ENCODE measurements at regions not wholly inside any gene's neighbourhood (a gene's known extent, or its start where the extent isn't known, plus 50 kb on each side); places are given as distances from the start of the nearest gene placed in this dataset.
"Not testable (repeated sequence)": the region's sequence is repeated elsewhere in the genome, so short reads cannot be mapped to it uniquely, and the experiment has no call there.

DNA sequence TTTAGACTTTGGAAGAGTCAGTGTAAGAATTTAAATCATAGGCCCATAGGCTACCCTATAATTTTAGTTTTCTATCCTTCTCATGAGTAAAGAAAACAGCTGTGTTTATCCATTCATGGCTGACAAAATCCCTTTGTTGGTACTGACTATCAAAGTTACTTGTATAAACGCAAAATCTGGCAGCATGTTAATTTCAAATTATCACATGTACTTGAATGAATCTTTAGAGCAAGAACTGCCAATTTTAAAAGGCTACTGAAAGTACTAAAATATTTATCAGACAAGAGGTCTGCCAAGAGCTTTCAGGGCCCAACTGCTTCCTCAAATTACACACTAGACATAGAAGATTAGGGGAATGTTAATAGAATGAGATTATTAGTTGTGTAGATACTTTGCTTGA is 66.6 kb downstream of the MYL12B start:
- DNase-seq = no peak

DNA sequence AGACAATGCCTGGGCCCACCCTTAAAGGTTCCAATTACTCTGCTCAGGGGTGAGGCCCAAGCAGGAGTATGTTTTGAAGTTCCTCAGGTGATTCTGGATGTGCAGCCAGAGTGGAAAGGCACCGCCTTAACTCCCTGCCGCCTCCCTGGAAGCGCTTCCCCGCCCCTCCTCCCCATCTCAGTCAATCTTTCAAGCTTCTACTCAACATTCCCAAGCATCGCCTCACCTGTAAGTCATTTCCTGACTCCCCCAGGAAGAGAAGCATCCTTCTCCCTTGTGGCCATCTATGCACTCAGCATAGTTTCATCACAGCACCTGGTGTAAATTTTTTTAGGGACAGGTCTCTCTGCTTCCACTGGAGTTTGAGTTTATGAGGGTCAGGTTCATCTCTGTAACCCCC is 67.5 kb downstream of the MYL12B start:
- DNase-seq = no peak

GRCh38 chr18:3329872-3330271 is 67.9 kb downstream of the MYL12B start:
- no peak for DNase-seq

DNA sequence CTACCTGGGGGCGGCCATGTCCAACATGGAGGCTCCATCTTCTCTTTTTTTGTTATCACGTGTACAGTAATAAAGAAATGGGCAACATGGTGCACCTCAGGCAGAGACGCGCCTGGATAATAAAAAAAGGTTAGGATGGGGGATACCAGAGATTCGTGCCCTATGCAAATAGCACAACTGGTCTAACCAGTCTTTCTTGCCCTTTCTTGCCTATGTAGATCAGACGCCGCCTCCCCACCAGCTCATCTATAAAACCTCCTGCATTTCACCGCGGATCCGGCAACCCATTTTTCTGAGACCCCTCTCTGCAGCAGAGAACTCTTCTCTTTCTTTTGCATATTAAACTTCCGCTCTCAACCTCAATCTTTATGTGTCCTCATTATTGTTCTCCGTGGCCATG is 68.7 kb downstream of the MYL12B start:
- no peak for DNase-seq

GRCh38 chr18:3332376-3332775 is 70.4 kb downstream of the MYL12B start:
- no peak for DNase-seq

DNA sequence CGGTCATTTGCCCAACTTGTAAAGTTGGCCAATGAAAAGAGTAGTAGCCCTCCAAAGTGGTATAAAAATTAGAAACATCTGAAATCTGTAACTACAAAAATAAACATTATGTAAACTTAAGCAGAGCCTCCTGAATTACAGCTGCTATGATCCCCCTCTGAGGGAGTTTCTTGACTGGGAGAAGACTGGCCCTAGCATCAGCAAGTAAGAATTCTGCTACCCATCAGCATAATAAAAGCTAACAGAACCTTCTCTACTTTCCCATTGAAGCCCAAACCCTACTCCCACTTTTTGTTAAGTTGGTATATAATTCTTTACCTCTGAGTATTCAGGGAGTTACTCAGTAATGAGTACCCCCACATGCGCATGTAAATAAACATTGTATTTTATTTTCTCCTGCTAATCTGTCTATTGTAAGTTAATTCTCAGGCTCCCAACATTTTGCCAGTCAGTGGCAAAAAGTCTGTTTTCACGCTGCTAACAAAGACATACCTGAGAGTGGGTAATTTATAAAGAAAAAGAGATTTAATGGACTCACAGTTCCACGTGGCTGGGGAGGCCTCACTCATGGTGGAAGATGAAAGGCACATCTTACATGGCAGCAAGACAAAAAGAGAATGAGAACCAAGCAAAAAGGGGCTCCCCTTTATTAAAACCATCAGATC is 71.3 kb downstream of the MYL12B start:
- no peak for DNase-seq

DNA sequence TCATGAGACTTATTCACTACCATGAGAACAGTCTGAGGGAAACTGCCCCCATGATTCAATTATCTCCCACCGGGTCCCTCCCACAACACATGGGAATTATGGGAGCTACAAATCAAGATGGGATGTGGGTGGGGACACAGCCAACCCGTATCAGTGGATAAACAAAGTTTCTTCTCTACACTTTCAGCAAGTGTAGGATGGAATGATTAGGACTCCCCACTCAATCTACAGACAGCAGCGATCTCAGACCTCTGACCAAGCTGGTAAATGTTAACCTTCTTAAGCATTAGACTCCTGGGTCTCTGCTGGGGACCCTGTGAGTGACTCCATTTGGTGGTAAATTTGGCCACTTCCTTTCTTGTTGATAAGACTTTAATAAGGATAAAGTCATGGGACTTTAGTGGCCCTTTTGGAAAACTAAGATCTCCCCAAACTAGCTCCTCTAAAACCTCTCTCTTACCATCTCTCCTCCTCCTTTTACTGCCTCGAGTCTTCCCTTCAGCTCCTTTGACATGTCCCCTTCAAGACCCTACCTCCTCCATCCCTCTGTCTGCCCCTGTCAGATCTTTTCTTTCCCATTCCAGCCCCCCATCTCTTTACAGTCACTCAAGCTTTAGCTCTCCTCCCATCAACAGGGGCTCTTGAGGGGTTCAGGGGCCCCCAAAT is 71.9 kb downstream of the MYL12B start:
- no peak for DNase-seq

GRCh38 chr18:3340015-3340681 is 78.2 kb downstream of the MYL12B start:
- DNase-seq = peak; percentile 66

DNA sequence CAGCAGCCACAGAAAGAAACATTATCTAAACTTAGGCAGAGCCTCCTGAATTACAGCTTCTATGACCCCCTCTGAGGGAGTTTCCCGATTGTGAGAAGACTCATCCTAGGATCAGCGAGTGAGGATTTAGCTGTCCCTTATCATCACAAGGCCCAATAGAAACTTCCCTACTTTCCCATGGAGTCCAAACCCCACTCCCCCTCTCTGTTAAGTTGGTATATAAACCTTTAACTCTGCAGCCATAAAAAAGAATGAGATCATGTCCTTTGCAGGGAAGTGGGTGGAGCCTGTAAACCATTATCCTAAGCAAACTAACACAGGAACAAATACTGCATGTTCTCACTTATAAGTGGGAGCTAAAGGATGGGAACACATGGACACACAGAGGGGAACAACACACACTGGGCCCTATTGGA is 78.8 kb downstream of the MYL12B start:
- DNase-seq = peak; percentile 17

DNA sequence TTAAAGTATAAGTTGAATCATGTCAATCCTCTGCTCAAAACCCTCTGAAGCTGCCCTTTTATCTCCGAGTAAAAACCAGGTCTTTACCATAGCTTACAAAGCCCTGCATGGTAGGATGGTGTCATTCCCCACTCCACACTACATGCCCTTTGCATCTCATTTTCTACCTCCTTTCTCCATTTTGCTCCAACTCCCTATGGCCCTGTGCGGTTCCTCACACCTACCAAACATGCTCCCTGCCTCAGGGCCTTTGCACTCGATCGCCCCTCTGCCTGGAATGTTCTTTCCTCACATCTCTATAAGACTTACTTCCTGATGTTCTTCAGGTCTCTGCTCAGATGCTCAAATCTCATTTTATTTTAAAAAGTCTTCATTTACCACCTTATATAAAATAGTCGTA is 80.7 kb downstream of the MYL12B start:
- no peak for DNase-seq

GRCh38 chr18:3345452-3345851 is 83.5 kb downstream of the MYL12B start:
- peak; percentile 68 for DNase-seq

DNA sequence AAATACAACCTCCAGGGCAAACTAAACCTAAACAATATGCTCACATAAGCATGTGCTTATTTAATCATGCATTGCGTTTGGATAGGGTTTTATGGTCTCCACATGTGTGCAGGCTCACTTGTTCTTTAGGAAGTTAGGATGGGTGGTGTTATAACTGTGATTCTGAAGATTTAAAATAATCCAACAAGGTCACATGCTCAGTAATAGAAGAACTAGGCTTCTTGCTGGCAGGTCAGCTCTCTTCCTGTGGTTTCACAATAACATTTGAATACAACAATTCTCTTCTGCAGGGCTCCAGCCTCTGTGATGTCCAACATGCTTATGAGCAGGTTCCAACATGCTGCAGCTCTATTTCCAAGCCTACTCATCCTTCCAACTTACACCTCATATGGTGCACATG is 84.0 kb downstream of the MYL12B start:
- peak; percentile 55 for DNase-seq

DNA sequence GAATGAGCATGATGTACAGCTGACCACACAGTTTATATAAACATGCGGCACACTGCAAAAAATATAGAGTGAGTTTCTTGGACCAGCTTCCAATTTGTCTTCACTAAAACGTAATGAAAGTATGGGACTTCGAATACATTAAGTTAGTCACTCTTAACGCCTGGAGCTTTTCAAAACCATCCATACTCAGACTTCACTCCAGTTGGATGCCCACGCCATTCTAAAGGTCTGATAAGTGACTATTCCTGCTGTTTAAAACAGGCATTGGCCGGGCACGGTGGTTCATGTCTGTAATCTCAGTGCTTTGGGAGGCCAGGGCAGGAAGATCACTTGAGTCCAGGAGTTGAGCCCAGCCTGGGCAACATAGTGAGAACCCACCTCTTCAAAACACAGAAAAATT is 84.6 kb downstream of the MYL12B start:
- peak; percentile 45 for DNase-seq

DNA sequence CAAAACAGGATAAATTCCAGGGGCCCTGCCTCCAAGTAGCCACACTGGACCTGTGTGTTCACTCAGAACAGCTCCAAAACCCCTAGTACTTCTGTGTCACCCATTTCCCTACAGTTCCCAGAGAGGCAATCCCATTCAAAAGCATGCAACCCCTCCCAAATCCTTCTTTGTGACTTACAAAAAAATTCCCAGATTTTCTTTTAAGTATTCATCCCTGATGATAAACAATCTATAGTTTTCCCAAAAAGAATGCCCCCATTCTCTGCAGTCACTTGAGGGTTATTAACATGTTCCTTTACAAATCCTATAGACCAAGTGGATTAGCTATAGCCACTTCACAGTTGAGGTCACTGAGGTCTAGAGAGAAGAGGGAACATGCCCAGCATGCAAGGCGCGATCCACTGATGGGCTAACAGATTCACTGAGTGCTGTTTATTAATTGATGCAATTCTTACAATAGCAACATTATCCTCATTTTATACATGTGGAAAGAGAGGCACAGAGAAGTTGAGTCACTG is 85.4 kb downstream of the MYL12B start:
- no peak for DNase-seq

GRCh38 chr18:3348176-3348575 is 86.2 kb downstream of the MYL12B start:
- no peak for DNase-seq

DNA sequence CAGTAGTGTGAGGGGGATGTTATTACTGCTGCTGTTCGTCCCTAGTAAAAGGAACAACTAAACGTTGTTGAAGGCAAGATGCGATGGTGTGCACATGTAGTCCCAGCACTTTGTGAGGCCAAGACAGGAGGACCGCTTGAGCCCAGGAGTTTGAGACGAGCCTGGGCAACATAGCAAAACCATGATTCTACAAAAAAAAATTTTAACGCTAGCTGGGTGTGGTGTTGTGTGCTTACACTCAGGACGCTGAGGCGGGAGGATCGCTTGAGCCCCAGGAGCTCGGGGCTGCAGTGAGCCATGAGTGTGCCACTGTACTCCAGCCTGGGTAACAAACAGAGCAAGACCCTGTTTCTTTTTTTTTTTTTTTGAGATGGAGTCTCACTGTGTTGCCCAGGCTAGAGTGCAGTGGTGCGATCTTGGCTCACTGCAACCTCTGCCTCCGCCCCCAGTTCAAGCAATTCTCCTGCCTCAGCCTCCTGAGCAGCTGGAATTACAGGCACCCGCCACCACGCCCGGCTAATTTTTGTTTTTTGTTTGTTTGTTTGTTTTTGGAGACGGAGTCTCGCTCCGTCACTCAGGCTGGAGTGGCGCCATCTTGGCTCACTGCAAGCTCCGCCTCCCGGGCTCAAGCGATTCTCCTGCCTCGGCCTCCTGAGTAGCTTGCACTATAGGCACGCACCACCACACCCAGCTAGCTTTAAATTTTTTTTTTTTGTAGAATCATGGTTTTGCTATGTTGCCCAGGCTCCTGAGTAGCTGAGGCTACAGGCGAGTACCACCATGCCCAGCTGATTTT is 87.3 kb downstream of the MYL12B start:
- DNase-seq = not testable (repeated sequence)

GRCh38 chr18:3350021-3350420 is 88.1 kb downstream of the MYL12B start:
- DNase-seq = no peak

- DNase-seq = peak; percentile 20
Observed at GRCh38 chr18:3350566-3351527, 88.9 kb downstream of the MYL12B start.

- no peak for DNase-seq
Observed at GRCh38 chr18:3354506-3354905, 92.6 kb downstream of the MYL12B start.

- no peak for DNase-seq
Observed at GRCh38 chr18:3356614-3357013, 93.4 kb upstream of the TGIF1 start.

DNA sequence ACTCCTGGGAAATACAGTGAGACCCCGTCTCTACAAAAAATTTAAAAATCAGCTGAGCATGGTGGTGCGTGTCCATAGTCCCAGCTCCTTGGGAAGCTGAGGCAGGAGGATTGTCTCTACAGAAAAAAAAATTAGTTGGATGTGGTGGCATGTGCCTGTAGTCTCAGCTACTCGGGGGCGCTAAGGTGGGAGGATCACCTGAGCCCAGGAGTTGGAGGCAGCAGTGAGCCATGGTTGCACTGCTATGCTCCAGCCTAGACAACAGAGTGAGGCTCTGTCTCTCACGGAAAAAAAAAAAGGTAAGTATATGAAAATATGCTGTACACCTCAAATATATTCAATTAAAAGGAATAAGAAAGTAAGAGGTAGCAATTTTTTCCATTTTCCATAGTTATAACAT is 92.5 kb upstream of the TGIF1 start:
- DNase-seq = no peak

GRCh38 chr18:3358310-3358709 is 91.7 kb upstream of the TGIF1 start:
- DNase-seq = no peak

All from HCEC 1CT (cell line).